ENCODE measurements at regions not wholly inside any gene's neighbourhood (a gene's known extent, or its start where the extent isn't known, plus 50 kb on each side); places are given as distances from the start of the nearest gene placed in this dataset.

DNA sequence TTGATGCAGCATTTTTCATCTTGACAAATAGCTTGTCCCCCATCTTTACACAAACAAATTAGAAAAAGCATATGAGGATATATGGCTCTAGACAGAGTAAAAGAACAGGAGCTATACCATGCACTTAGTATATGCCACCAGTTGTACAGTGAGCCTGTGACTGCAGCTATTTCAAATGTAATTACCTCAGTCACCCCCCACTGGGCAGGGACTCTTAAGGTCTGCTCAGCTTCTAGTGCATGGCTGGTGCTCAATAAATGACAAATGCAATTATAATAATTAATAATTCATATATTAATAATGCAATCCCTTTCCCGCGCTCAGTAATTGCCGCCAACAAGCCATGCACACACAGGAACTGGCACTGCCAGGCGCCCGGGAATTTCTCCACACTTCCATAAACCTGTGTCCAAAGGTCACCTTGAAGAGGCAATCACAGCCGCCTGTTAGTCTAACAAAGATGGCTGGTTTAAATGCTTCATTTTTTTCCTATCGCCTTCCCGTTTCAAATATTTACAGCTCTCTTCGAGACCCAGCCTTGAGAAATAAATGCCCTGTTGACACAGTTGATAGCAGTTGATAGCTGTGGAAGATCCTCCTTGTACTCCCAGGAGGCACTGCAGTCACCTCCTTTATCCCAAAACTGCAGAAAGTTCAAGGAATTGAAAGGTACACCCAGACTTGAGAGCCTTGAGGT, 156.6 kb downstream of the INO80D start:
- ChIA-PET POLR2A (no interaction called here), CTCF (interaction anchor here (0.7 to 0.9 kb wide), 2 partner anchors 16 to 19 kb away, joined by 3 read pairs; no protein-coding TSS in a partner anchor)
- TF ChIP-seq TARDBP (IDR thresholded peaks at IDR 0.05), result no peak
- TF ChIP-seq FOXM1 (IDR thresholded peaks at IDR 0.05; ENCODE audit: borderline replicate concordance), result no peak
- no peak for TF ChIP-seq LEF1 (IDR thresholded peaks at IDR 0.05; ENCODE audit: borderline replicate concordance)
- TF ChIP-seq, protein P1, sequence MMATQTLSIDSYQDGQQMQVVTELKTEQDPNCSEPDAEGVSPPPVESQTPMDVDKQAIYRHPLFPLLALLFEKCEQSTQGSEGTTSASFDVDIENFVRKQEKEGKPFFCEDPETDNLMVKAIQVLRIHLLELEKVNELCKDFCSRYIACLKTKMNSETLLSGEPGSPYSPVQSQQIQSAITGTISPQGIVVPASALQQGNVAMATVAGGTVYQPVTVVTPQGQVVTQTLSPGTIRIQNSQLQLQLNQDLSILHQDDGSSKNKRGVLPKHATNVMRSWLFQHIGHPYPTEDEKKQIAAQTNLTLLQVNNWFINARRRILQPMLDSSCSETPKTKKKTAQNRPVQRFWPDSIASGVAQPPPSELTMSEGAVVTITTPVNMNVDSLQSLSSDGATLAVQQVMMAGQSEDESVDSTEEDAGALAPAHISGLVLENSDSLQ (IDR thresholded peaks at IDR 0.05), result no peak
- TF ChIP-seq FOXA1 (IDR thresholded peaks at IDR 0.05), result no peak
- no peak for TF ChIP-seq ZNF384 (IDR thresholded peaks at IDR 0.05)
- no peak for TF ChIP-seq SP1 (IDR thresholded peaks at IDR 0.05)
- no peak for TF ChIP-seq NFRKB (IDR thresholded peaks at IDR 0.05)
- TF ChIP-seq FOXK2 (IDR thresholded peaks at IDR 0.05), result no peak
- TF ChIP-seq BHLHE40 (IDR thresholded peaks at IDR 0.05; ENCODE audit: borderline replicate concordance), result no peak
- TF ChIP-seq ELF4 (IDR thresholded peaks at IDR 0.05), result no peak
- no peak for TF ChIP-seq CTBP1 (IDR thresholded peaks at IDR 0.05; ENCODE audit: borderline replicate concordance)
- no peak for TF ChIP-seq SUZ12 (IDR thresholded peaks at IDR 0.05)
- no peak for TF ChIP-seq ARNT (IDR thresholded peaks at IDR 0.05)
- DNase-seq (ENCODE audit: extremely low spot score), result no peak

DNA sequence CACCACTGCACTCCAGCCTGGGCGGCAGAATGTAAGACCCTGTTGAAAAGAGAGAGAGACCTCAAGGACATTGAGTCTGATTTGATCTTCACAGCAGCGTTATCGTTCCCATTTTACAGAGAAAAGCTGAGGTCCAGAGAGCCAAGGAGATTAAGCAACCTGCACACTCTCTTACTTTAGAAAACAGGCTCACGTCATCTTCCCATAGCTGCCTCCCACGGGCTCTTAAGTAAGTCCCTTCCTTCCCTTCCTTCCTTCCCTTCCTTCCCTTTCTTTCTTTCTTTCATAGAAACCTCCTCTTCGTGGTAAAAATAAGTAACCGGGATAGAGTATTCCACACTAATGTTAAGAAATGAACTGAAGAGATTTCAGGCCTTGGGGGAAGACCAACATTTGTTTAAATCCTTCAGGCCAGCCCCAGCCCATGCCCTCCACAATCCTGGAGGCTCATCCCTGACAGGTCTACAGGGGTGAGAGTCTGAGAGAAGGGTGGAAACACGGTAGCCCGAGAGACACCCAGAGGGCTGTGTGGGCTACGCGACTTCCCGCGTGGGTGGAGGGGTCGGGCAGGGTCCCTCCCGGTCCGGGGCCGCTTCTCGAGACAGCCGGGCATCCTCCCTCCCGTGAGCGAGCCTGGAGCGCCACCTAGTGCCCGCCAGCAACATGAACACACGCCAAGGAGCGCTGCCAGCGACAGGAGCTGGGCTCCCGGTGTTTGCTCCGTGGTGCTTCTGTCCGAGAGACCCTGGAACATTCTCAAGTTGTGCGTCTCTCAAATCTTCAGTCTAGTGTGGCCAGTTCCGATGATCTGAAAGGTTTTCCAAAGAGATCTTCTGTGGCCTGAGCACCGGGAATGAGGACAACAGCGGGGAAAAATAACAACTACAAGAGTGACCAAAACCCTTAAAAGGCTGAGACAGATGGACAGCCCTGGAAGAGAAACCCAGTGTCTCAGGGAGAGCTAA, 160.3 kb downstream of the INO80D start:
- DNase-seq (ENCODE audit: extremely low spot score), result peak; percentile 89
- CTCF ChIA-PET, result interaction anchor here (0.6 to 3.1 kb wide), 22 partner anchors 10 to 1665 kb away, joined by 3 to 25 read pairs (median 3); partner anchors contain the start of gene NRP2
- POLR2A ChIA-PET, result interaction anchor here (1.2 kb wide), 1 partner anchor 22 kb away, joined by 3 read pairs; no protein-coding TSS in a partner anchor

DNA sequence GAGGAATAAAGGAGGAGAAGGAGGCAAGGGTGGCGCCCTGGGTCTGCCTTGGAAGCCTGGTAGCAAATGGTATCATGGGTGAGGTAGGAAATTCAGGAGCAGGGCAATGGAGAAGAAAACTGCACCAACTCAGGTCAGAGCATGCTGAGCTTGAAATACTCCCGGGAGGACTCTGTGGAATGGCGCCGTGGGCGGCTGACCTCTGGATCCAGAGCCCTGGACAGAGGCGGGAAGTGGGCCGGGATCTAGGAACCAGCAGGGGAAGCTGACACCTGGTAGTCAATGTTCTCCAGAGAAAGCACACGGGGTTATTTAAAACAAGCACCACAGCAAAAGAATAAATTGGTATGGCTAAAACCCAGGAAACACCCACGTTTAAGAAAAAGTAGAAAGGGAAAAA, 161.3 kb downstream of the INO80D start:
- CTCF ChIA-PET, result interaction anchor here (0.7 to 3.1 kb wide), 2 partner anchors 17 to 149 kb away, joined by 3 to 25 read pairs; no protein-coding TSS in a partner anchor
- no peak for TF ChIP-seq ELF4 (IDR thresholded peaks at IDR 0.05)
- no peak for TF ChIP-seq HDGF (IDR thresholded peaks at IDR 0.05; ENCODE audit: borderline replicate concordance)
- TF ChIP-seq, protein P1 (IDR thresholded peaks at IDR 0.05), result no peak
- TF ChIP-seq BHLHE40 (IDR thresholded peaks at IDR 0.05; ENCODE audit: borderline replicate concordance), result no peak
- TF ChIP-seq ARNT (IDR thresholded peaks at IDR 0.05), result no peak
- no peak for TF ChIP-seq L3MBTL2 (conservative IDR thresholded peaks at IDR 0.05)
- no peak for TF ChIP-seq FOXK2 (IDR thresholded peaks at IDR 0.05)
- TF ChIP-seq FOXM1 (IDR thresholded peaks at IDR 0.05; ENCODE audit: borderline replicate concordance), result no peak
- no peak for TF ChIP-seq FOXA1 (IDR thresholded peaks at IDR 0.05)
- TF ChIP-seq NFRKB (IDR thresholded peaks at IDR 0.05), result no peak
- no peak for TF ChIP-seq ZNF384 (IDR thresholded peaks at IDR 0.05)
- TF ChIP-seq SP1 (IDR thresholded peaks at IDR 0.05), result no peak
- TF ChIP-seq TARDBP (IDR thresholded peaks at IDR 0.05), result no peak
- no peak for TF ChIP-seq CTBP1 (IDR thresholded peaks at IDR 0.05; ENCODE audit: borderline replicate concordance)
- TF ChIP-seq SUZ12 (IDR thresholded peaks at IDR 0.05), result no peak
- POLR2A ChIA-PET, result no interaction called here
- no peak for DNase-seq (ENCODE audit: extremely low spot score)

More for the DNA sequence above, 160.3 kb downstream of the INO80D start:
- TF ChIP-seq SP1 (IDR thresholded peaks at IDR 0.05) (no peak), ARNT (IDR thresholded peaks at IDR 0.05) (no peak), L3MBTL2 (conservative IDR thresholded peaks at IDR 0.05) (no peak), ELF4 (IDR thresholded peaks at IDR 0.05) (no peak), HDGF (IDR thresholded peaks at IDR 0.05; ENCODE audit: borderline replicate concordance) (no peak)
- TF ChIP-seq, protein P1 (IDR thresholded peaks at IDR 0.05), result no peak

DNA sequence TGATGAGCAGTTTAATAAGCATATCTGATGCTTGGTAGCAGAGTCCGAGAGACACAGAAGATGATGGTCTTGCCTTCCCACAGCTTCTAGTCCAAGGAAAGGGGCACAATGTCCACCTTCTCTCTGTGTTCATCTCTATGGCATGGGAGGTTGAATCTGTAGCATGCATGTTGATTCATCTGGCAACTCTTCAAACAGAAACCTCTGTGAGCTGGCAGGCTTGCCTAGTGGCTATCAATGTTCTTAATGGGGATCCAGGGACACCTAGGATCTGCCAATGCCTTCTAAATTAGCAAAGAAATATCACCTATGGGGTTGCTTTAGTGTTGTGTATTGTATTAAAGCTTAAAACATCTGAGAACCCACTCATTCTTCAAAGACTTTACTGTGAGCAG, 170.8 kb downstream of the INO80D start:
- no peak for DNase-seq (ENCODE audit: extremely low spot score)
- CTCF ChIA-PET, result interaction anchor here (0.9 to 2.2 kb wide), 2 partner anchors 11 kb away, joined by 3 to 11 read pairs; no protein-coding TSS in a partner anchor
- POLR2A ChIA-PET, result no interaction called here
- TF ChIP-seq FOXM1 (IDR thresholded peaks at IDR 0.05; ENCODE audit: borderline replicate concordance) (no peak), LEF1 (IDR thresholded peaks at IDR 0.05; ENCODE audit: borderline replicate concordance) (no peak)

DNA sequence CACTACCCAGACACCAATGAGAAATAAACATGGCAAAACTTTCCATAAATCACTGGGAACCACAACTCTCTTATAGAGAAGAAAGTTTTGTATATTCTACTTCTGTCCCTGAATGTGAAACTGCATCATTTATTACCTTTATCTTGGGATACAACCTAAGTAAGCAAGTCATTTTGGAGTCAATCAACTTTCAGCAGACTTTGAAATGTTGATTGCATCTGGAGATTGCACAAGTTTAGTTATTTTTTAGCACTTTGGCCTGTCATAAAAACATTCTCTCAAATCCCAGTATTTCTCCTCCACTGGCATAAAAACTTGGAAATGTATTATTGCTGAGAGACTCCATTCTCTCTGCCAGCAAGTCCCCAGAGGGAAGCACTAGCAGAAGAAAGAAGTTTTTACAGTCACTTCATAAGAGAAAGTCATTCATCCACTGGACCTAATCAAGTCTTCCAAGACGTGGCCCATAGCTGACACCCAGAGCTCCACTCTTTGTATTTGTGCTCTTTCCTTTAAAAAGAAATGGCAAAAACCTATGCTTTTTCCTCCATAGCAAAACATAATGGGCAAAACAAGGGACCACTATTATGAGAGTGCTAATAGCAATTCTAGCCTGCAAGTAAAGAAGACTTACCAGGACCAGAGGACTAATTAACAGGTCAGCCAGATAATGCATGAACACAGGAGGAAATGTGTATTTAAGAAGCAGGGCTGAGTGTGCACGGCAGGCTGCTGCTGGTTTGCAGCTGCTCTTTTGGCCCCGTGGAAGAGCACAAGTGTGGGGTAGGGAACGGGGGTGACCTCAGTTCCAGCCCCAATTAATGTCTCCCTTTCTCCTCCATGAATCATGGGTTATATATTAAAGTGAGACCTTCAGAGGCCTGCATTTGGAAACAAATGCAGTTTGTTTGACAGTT, 171.5 kb downstream of the INO80D start:
- ChIA-PET POLR2A (no interaction called here), CTCF (interaction anchor here (0.9 to 2.2 kb wide), 2 partner anchors 10 to 11 kb away, joined by 3 to 11 read pairs; no protein-coding TSS in a partner anchor)
- DNase-seq (ENCODE audit: extremely low spot score), result no peak
- TF ChIP-seq, protein P1 (IDR thresholded peaks at IDR 0.05), result no peak
- TF ChIP-seq NFRKB (IDR thresholded peaks at IDR 0.05), result no peak
- TF ChIP-seq FOXK2 (IDR thresholded peaks at IDR 0.05), result no peak
- TF ChIP-seq ZNF384 (IDR thresholded peaks at IDR 0.05), result no peak
